HG02840 (cell line): ENCODE measurements at regions not wholly inside any gene's neighbourhood (a gene's known extent, or its start where the extent isn't known, plus 50 kb on each side); places are given as distances from the start of the nearest gene placed in this dataset.

Source experiments
- ATAC-seq: cut with Tn5 transposase; IDR thresholded peaks from one replicate; pipeline ENCODE4 v1.9.1; 2021; ENCODE audit warnings: mild to moderate bottlenecking, moderate library complexity, moderate number of reproducible peaks; ENCODE audit not compliant: unreplicated experiment, low FRiP score

DNA sequence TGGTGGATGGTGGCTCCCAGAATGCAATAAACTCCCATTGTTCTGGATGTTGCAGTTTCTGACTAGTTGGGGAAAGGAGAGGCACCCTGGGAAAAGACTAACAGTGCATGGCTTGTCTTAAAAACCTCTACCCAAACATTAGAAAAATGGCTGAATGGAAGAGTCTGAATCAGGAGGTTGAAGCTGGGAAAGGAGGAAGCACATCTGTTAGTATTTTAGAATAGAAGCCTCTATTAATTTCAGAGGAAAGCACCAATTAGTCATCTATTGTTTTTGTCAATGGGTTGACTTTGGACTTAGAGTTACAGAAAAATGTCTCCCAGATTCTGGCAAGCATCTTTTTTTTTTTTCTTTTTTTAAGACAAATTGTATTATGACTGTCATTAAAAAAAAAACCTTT, 56.1 kb upstream of the ELMO1 start:
- ATAC-seq: no peak

GRCh38 chr7:37505750-37506353, 57.2 kb upstream of the ELMO1 start:
- no peak for ATAC-seq

- ATAC-seq: no peak
These were observed 59.5 kb upstream of the ELMO1 start for GRCh38 chr7:37508118-37508517.

GRCh38 chr7:37510043-37510634, 61.5 kb upstream of the ELMO1 start:
- no peak for ATAC-seq

DNA sequence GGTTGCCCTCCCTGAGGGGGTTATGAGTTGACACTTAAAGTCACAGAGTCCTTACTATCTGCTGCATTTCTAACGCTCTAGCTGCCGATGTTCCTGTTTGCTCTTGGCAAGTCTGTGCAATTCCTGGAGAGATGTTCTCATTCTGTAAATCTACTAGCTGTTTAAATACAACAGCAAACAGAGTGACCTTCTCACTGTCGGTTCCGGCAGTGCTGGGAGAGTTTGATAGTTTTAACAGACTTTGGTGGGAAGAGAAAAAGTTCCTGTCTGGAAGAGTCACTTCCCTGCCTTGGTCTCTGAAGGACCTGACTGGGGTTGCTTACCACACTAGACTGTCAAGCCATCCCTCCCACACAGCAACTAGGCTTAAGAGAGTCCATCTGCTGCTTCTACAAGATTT, 63.3 kb upstream of the ELMO1 start:
- no peak for ATAC-seq

DNA sequence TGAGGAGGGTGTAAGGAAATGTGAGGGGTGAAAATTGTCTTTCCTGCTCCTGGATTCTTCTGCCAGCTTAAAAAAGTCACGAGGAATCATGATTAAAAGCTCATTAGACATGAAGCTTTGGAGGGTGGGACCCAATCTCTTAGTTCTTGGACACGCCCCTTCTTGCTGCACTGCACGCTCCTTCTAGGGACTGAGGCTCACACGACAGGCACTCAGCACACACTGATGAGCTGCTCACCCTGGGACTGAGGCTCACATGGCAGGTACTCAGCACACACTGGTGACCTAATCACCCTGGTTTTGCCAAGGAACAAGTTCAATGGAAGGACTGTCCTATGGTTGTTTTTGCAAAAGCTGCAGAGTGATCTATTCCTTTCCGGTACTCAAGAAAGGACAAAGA, 65.8 kb upstream of the ELMO1 start:
- ATAC-seq: no peak

- no peak for ATAC-seq
These were observed 68.0 kb upstream of the ELMO1 start for GRCh38 chr7:37516664-37517063.

GRCh38 chr7:37518266-37518665, 69.6 kb upstream of the ELMO1 start:
- ATAC-seq: no peak

DNA sequence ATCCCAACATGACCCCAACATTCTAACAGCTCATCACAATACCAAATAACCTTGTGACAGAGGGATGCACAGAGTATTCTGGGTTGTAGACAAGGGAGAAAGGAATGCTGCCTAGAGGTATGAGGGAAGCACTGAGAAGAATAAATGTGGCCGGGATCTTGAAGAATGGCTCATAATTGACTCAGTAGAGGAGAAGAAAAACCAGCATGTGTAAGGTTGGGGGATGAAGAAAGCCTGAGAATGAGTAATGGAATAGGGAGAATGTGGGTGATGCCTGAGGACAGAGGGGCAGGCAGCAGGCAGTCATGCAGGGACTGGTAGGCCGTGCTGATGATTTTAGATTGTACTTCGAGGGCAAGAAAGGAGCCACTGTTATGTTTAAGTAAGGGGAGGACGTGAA, 75.4 kb upstream of the ELMO1 start:
- ATAC-seq: no peak

DNA sequence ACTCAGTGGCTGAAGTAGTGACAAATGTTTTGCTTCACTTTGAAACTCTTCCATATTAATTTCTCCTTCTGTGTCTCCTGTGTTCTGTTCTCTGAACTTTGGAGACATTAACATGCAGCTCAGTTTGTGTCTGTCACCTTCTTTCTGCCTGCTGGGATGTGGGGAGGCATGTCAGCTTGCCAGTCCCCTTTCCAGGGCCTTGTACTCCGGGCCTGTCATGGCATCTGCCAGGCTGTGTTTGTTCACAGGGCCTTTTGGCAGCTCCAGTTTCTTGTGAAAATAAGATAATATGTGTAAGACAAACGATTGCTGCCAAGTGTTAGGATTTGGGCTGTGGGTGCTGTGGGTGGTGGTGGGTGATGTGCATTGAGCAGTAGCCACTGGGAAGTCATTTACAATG, 76.1 kb upstream of the ELMO1 start:
- no peak for ATAC-seq

DNA sequence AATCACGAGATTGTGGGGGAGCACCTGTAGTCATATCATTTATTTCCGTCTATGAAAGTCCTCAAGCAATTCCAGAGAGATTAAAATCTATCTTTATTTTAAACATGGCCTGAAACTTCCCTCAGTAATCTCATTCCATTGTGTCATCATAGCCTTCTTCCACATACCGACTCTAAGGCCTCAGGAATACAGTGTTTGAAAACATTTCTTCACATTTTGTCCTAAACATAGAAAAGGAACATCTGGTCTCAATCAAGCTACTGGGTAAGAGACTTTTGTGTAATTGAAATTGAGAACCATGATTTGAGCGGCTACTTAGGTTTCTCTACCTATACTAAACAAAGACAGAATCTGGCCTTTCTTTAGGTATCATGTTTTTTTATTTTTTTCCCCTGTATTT, 78.0 kb upstream of the ELMO1 start:
- no peak for ATAC-seq

GRCh38 chr7:37527109-37527508, 78.4 kb upstream of the ELMO1 start:
- ATAC-seq: no peak

- ATAC-seq: no peak
These were observed 82.6 kb upstream of the ELMO1 start for GRCh38 chr7:37531225-37531624.

DNA sequence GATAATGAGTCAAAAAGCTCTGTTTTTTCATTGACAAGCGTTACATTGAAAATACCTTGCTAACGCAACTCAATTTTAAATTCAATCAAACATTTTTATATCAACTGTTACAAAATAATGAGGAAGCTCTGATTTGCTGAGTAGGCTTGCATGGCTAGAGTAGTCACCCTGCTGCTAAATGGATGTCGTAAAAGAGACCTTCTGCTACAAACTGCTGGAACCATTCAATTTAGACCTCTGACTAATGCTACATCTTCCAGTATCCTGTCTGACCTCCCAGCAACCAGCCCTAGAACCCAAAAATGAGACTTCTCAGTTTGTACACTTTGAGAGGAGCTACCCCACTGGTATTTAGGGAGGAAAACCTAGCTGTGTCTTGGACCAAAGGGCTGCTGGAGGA, 84.0 kb upstream of the ELMO1 start:
- no peak for ATAC-seq

GRCh38 chr7:37534893-37535610, 86.4 kb upstream of the ELMO1 start:
- no peak for ATAC-seq

DNA sequence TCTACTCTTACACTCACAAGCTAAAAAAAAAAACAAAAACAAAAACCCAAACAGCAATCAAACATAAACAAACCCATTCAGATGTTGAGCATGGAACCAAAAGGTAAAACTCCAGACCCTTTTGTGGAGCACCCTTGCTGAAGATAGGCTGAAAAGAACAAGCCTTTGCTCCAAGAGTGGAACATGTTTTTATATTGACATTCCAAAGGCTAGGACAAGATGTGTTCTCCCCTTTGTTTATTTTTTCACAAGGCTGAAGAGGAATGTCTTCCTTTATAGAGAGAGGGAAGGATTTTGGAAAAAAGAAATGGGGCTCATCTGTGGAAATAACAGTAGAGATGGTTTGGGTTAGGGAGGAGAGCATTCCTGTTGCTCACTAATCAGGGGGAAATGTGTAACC, 87.2 kb upstream of the ELMO1 start:
- ATAC-seq: no peak

- ATAC-seq: no peak
These were observed 88.0 kb upstream of the ELMO1 start for GRCh38 chr7:37536706-37537105.

- no peak for ATAC-seq
These were observed 88.8 kb upstream of the ELMO1 start for GRCh38 chr7:37537439-37537838.

DNA sequence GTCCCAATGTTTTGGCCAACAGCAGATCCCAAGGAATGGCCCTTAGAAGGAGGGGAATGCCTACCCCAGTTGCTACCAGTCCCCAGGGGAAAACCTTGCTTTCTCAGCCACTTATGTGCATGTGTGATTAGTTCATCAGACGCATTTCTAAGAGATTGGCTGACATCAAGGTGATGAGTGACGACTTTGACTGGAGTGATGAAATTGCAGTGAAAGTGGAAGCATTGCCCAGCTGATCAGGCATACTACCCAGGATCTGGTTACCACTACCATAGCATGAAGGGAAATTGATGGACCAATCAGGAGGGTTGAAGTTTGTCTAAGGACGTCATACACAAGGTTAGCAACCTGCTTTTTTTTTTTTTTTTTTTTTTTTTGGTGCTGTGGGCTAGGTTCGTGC, 90.3 kb upstream of the ELMO1 start:
- no peak for ATAC-seq

DNA sequence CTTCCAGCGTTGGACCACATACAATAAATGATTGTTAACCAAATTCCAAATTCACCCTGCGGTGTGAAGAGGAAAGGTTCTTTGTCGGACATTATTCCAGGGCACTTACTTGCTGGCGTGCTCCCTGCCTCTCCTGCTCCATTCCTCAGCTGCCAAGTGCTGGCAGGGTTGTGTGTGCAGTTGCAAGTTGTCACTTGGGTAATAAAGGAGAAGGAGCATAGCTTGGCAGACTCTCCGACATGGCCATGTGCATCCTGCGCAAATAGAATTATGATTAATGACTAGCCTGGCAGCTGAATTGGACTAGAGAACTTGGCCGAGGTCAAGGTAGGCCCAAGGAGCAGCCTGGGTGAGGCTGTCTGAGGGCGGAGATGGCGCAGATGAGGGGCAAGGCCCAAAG, 92.3 kb upstream of the ELMO1 start:
- ATAC-seq: no peak

DNA sequence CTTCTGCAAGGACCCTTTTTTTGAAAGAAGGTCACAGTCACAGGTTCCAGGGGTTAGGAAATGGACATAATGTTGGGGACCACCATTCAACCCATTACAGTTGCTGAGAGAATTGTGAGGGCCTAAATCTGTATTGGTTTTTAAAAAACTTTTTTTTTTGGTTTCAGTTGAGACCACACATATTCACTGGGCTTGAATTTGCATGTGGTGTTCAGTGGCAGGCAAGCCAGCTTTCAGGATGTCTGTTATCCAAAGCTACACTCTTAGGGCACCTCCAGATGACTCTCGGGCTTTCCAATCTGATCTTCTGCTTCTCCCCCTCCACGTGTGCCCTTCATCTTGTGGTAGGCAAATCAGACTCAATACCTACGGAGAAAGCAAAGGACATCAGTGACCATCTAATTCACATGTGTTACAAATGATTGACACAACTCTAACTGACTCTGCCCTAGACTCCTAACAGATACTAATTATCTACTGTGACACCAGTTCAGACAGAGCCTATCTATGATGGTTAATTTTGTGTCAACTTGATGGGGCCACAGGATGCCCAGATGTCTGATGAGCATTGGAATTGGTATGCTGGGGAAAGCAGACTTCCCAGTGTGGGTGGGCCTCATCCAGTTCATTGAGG, 93.3 kb upstream of the ELMO1 start:
- ATAC-seq: peak; percentile 80
